H1 (cell line): ENCODE measurements at regions not wholly inside any gene's neighbourhood (a gene's known extent, or its start where the extent isn't known, plus 50 kb on each side); places are given as distances from the start of the nearest gene placed in this dataset.

Experiments used
- YY1 ChIP-seq: IDR thresholded peaks from 2 replicates; pipeline ENCODE4 v1.6.1; 2011; ENCODE audit warnings: low read depth, mild to moderate bottlenecking, low read length

- TF ChIP-seq YY1, result no peak
- TF ChIP-seq, all 59 proteins: peak for 0
Observed at GRCh38 chr2:187167491-187167890, 280.6 kb downstream of the CALCRL start (continued).
